ENCODE measurements at regions not wholly inside any gene's neighbourhood (a gene's known extent, or its start where the extent isn't known, plus 50 kb on each side); places are given as distances from the start of the nearest gene placed in this dataset.

GRCh38 chr14:81974543-81974942, 440.9 kb upstream of the SEL1L start:
- TF ChIP-seq, protein P1, sequence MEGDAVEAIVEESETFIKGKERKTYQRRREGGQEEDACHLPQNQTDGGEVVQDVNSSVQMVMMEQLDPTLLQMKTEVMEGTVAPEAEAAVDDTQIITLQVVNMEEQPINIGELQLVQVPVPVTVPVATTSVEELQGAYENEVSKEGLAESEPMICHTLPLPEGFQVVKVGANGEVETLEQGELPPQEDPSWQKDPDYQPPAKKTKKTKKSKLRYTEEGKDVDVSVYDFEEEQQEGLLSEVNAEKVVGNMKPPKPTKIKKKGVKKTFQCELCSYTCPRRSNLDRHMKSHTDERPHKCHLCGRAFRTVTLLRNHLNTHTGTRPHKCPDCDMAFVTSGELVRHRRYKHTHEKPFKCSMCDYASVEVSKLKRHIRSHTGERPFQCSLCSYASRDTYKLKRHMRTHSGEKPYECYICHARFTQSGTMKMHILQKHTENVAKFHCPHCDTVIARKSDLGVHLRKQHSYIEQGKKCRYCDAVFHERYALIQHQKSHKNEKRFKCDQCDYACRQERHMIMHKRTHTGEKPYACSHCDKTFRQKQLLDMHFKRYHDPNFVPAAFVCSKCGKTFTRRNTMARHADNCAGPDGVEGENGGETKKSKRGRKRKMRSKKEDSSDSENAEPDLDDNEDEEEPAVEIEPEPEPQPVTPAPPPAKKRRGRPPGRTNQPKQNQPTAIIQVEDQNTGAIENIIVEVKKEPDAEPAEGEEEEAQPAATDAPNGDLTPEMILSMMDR (conservative IDR thresholded peaks at IDR 0.05; ENCODE audit: low read length) = no peak
- no peak for DNase-seq (ENCODE audit: low read depth)
- no peak overlapping the region for H3K4me3 ChIP-seq (ENCODE audit: low read length)

- TF ChIP-seq, protein P1 (conservative IDR thresholded peaks at IDR 0.05; ENCODE audit: low read length) = no peak
- no peak for DNase-seq (ENCODE audit: low read depth)
- H3K4me3 ChIP-seq (ENCODE audit: low read length) = no peak overlapping the region
These were observed 447.1 kb upstream of the SEL1L start for GRCh38 chr14:81980601-81981306.

- DNase-seq (ENCODE audit: low read depth) = no peak
- TF ChIP-seq, protein P1 (conservative IDR thresholded peaks at IDR 0.05; ENCODE audit: low read length) = no peak
- no peak overlapping the region for H3K4me3 ChIP-seq (ENCODE audit: low read length)
These were observed 447.6 kb upstream of the SEL1L start for GRCh38 chr14:81981307-81981675.

DNA sequence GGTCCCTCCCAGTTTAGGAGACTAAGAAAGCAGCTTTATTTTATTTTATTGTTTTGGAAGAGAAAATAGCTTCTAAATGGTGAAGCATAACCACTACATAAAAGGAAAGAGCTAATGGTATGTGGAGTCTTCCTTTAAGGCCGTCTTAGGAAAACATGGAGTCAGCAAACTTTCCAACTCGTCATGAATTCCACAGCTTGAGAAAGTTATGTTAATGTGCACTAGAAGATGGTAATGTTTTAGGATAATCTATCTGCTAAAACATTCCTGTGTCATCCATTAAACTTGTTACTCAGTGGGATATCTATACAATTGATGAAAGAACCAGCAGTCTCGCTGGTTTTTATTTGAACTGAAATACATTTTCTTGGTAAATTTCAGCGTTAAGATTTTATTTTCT, 448.4 kb upstream of the SEL1L start:
- no peak overlapping the region for H3K4me3 ChIP-seq (ENCODE audit: low read length)
- TF ChIP-seq, protein P1 (conservative IDR thresholded peaks at IDR 0.05; ENCODE audit: low read length) = no peak
- no peak for DNase-seq (ENCODE audit: low read depth)

DNA sequence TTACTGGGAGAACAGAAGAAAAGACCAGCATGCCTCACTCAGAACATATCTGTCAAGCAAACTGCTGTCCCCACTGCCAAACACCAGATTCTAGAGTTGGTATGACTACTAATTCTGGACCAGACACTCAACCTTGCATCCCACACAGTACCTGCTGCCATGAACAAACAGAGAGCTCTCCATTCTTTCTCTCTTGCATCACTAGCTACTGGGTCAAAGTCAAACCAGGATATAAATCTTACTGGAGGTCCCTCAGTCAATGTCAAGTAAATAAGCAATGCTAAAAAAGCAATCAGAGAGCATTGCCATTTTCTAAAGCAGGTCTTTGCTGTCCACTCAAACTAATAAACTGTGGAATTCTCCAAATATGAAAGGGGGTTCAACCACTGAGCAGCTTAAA, 452.4 kb upstream of the SEL1L start:
- TF ChIP-seq, protein P1 (conservative IDR thresholded peaks at IDR 0.05; ENCODE audit: low read length) = no peak
- H3K4me3 ChIP-seq (ENCODE audit: low read length) = no peak overlapping the region
- no peak for DNase-seq (ENCODE audit: low read depth)

DNA sequence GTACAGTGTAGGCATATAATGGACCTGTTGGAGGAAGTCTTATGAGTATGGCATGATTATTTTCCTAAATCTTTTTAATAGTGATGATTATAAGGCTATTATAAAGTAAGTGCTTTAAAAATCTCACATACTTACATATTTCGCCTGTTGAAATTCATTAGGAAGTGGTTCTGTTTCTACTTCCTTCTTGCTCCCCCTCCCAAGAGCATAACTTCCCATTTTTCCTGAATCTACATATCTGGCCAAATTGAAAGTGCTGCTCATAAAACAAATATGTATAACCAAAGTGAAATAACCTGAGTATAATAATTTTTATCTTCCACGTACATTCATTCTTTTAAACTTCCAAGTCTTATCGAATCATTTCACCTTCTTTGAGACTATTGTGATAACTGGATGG, 455.6 kb upstream of the SEL1L start:
- no peak for DNase-seq (ENCODE audit: low read depth)
- H3K4me3 ChIP-seq (ENCODE audit: low read length) = no peak overlapping the region
- TF ChIP-seq, protein P1 (conservative IDR thresholded peaks at IDR 0.05; ENCODE audit: low read length) = no peak

DNA sequence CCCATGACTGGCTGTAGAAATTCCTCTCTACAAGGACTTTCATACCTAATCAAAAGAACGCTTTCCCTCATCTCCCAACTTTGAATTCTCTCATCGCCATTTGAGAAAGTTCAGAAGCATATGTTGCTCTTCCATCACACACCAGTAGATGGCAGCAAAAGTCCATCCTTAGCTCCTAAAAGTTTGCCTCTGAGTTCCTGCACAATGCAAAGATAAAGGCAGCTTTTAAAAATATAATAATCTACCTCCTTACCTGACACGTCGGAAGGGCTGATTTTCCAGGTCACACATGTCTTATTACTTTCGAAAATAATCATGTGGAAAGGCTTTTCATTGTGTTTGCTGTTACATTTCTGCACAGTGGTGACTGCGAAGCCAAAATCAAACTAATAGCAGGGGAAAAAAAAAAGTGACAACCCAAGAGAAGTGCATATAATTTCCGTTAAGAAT, 456.7 kb upstream of the SEL1L start:
- DNase-seq (ENCODE audit: low read depth) = peak; percentile 29
- H3K4me3 ChIP-seq (ENCODE audit: low read length) = no peak overlapping the region
- TF ChIP-seq, protein P1 (conservative IDR thresholded peaks at IDR 0.05; ENCODE audit: low read length) = peak; percentile 88
